ENCODE measurements at regions not wholly inside any gene's neighbourhood (a gene's known extent, or its start where the extent isn't known, plus 50 kb on each side); places are given as distances from the start of the nearest gene placed in this dataset.

DNA sequence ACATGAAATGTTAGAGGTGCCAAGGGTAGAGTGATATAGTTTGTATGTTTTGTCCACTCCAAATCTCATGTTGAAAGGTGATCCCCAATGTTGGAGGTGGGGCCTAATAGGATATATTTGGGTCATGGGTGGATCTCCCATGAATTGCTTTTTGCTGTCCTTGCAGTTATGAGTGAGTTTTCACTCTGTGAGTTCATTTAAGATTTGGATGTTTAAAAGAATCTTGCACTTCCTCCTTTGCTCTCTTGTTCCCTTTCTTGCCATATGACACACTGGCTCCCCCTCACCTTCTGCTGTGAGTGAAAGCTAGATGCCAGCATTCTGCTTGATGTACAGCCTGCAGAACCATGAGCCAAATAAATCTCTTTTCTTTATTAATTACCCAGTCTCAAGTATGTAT lies 269.2 kb downstream of the ZWINT start:
- TF ChIP-seq, protein P1, sequence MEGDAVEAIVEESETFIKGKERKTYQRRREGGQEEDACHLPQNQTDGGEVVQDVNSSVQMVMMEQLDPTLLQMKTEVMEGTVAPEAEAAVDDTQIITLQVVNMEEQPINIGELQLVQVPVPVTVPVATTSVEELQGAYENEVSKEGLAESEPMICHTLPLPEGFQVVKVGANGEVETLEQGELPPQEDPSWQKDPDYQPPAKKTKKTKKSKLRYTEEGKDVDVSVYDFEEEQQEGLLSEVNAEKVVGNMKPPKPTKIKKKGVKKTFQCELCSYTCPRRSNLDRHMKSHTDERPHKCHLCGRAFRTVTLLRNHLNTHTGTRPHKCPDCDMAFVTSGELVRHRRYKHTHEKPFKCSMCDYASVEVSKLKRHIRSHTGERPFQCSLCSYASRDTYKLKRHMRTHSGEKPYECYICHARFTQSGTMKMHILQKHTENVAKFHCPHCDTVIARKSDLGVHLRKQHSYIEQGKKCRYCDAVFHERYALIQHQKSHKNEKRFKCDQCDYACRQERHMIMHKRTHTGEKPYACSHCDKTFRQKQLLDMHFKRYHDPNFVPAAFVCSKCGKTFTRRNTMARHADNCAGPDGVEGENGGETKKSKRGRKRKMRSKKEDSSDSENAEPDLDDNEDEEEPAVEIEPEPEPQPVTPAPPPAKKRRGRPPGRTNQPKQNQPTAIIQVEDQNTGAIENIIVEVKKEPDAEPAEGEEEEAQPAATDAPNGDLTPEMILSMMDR (conservative IDR thresholded peaks at IDR 0.05) = no peak
- peaks cover 2% of the 10 kb centered on the region for H3K36me3 Mint-ChIP-seq (ENCODE audit: low read depth)
- no peak for DNase-seq (ENCODE audit: low read depth, low spot score)
- no peaks in the 10 kb centered on the region for H3K27me3 Mint-ChIP-seq (ENCODE audit: low read depth)
- H3K9me3 Mint-ChIP-seq = peaks cover 20% of the 10 kb centered on the region
- H3K4me3 Mint-ChIP-seq = no peak overlapping the region
- no peaks in the 10 kb centered on the region for H3K4me1 Mint-ChIP-seq
- no peak overlapping the region for H3K27ac Mint-ChIP-seq (ENCODE audit: unreplicated experiment)

DNA sequence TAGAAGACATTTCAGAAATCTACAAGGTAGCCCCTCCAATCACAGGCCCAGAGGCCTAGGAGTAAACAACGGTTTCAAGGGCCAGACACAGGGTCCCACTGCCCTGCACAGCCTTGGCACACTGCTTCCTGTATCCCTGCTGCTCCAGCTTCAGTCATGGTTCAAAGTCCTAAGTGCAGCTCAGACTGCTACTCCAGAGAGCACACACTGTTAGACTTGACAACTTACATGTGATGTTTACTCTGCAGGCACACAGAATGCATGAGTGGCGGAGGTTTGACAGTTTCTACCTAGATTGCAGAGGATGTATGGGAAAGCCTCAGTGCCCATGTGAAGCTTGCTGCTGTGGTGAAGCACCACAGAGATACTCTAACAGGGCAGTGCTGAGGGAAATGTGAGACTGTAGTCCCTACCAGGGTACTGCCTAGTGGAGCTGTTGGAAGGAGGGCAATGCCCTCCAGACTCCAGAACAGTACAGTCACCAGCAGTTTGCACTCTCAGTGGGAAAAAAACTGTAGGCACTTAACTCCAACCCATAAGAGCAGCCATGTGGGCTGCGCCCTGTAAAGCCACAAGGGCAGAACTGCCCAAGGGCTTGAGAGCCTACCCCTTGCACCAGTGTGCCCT lies 270.0 kb downstream of the ZWINT start:
- Mint-ChIP-seq H3K36me3 (ENCODE audit: low read depth) (peaks cover 2% of the 10 kb centered on the region), H3K27me3 (ENCODE audit: low read depth) (no peaks in the 10 kb centered on the region), H3K27ac (ENCODE audit: unreplicated experiment) (no peak overlapping the region), H3K4me3 (no peak overlapping the region), H3K4me1 (no peaks in the 10 kb centered on the region), H3K9me3 (peaks cover 20% of the 10 kb centered on the region)
- TF ChIP-seq, protein P1 (conservative IDR thresholded peaks at IDR 0.05) = no peak
- DNase-seq (ENCODE audit: low read depth, low spot score) = no peak

DNA sequence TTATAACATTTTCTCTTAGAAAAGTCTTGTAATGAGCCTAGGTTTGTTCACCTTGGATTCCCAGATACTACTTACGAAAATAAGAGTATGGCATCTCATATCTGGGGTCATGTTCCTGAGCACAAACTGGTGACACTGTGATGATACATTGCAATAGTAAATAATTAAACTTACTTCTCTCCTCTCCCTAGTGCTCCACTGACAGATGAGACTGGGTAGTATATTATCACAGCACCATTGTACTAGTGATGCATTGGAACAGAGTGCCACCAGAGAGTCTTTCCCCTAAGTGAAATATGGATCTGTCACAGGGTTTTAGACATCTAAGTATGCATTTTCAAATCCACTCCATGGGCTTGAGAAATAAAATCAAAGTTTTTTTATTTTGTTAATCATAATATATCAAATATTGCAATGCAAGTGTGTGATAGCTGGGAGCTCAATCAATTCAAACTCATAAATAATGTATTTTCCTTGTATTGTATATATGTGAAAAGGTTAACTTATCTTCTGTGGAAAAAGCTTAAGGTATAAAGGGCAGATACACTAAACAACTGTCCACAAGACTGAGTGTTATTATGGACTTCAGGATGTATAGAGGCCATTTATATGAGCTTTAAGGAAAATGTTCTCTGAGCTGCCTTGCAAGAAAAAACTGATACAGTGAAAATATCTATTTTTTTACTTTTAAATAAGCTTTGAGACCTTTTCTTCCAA lies 275.5 kb downstream of the ZWINT start:
- Mint-ChIP-seq H3K9me3 (peaks cover 9% of the 10 kb centered on the region), H3K4me3 (no peak overlapping the region), H3K27ac (ENCODE audit: unreplicated experiment) (no peak overlapping the region), H3K4me1 (no peaks in the 10 kb centered on the region), H3K27me3 (ENCODE audit: low read depth) (no peaks in the 10 kb centered on the region), H3K36me3 (ENCODE audit: low read depth) (peaks cover 2% of the 10 kb centered on the region)
- TF ChIP-seq, protein P1 (conservative IDR thresholded peaks at IDR 0.05) = no peak
- DNase-seq (ENCODE audit: low read depth, low spot score) = no peak

DNA sequence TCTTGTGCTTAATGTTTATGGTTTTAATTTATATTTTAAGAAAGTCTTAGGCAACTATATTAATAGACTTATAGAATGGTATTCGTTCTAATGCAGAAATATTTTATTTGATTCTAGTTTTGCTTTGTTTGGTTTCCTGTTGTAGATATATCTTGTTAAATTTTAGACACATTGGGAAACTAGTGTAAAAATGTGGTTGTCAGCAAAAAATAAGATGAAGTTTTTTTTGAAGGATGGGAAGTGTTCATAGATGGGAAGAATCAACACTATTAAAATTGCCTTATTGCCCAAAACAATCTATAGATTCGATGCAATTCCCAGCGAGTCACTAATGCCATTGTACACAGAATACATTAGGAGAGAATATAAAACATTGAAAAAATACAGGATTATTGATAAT lies 278.9 kb downstream of the ZWINT start:
- no peak overlapping the region for H3K4me3 Mint-ChIP-seq
- H3K4me1 Mint-ChIP-seq = no peaks in the 10 kb centered on the region
- H3K9me3 Mint-ChIP-seq = peaks cover 3% of the 10 kb centered on the region
- H3K27ac Mint-ChIP-seq (ENCODE audit: unreplicated experiment) = no peak overlapping the region
- H3K36me3 Mint-ChIP-seq (ENCODE audit: low read depth) = no peaks in the 10 kb centered on the region
- TF ChIP-seq, protein P1 (conservative IDR thresholded peaks at IDR 0.05) = no peak
- no peaks in the 10 kb centered on the region for H3K27me3 Mint-ChIP-seq (ENCODE audit: low read depth)
- DNase-seq (ENCODE audit: low read depth, low spot score) = no peak

DNA sequence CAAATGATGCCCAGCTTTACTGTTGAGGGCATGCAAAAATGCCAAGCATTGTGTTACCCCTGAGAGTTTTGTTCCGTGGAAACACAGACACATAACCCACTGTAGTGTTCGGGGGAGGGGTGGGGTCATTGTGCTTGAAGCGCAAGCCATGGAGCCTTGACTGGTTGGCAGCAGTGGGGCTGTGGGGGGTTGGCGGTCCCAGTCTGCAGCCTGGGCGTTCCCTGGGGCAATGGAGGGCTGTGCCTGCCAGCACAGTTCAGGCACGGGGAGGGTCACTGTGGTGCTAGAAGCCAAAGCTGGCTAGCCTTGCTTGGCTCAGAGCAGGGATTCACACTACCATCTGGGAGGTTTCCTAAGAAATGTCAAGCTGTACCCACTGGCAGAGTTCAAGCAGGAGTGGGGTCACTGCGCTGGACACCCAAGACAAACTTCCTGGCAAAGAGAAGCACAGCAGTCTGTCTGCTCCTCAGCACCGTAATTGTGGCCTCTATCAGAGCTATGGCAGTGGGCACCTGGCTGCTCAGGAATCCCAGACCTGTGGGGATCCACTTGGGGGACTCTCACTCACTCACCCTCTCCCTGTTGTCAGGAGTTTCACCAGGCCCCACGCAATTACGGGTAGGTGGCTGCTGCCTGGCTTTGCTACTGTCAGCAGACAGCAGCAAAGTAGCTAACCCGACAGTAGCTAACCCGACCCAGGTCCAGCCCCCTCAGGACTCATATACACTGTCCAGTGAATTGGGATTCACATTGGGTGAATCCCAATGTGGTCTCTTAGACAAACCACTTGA lies 292.4 kb downstream of the ZWINT start:
- no peaks in the 10 kb centered on the region for H3K36me3 Mint-ChIP-seq (ENCODE audit: low read depth)
- H3K4me1 Mint-ChIP-seq = no peaks in the 10 kb centered on the region
- peaks cover 8% of the 10 kb centered on the region for H3K9me3 Mint-ChIP-seq
- H3K27ac Mint-ChIP-seq (ENCODE audit: unreplicated experiment) = no peak overlapping the region
- no peak overlapping the region for H3K4me3 Mint-ChIP-seq
- DNase-seq (ENCODE audit: low read depth, low spot score) = no peak
- TF ChIP-seq, protein P1 (conservative IDR thresholded peaks at IDR 0.05) = no peak
- no peaks in the 10 kb centered on the region for H3K27me3 Mint-ChIP-seq (ENCODE audit: low read depth)
